GM23338 (cell line): ENCODE measurements at regions not wholly inside any gene's neighbourhood (a gene's known extent, or its start where the extent isn't known, plus 50 kb on each side); places are given as distances from the start of the nearest gene placed in this dataset.

ENCODE experiments used
- ATAC-seq: fragments of 200-7000 bp; cut with Tn5 transposase; 3 replicates; pipeline ENCODE4 v1.9.1; 2020
- DNase-seq: peaks from one replicate; pipeline ENCODE4 v3.0.0-alpha.2; 2015; ENCODE audit warnings: low spot score
- H2AFZ ChIP-seq: fragments of 200-600 bp; sonication (generic); 2 replicates; pipeline ENCODE4 v1.8.0; 2016; ENCODE audit warnings: antibody characterized with exemption, mild to moderate bottlenecking, moderate library complexity
- H3F3A ChIP-seq: fragments of 200-600 bp; sonication (generic); replicated peaks from 2 replicates; pipeline ENCODE4 v1.8.0; 2017; ENCODE audit warnings: antibody characterized with exemption, mixed run types, low read depth
- H3K27ac ChIP-seq: fragments of 200-600 bp; sonication (generic); 2 replicates; pipeline ENCODE4 v1.6.1; 2016; ENCODE audit warnings: low read depth
- H3K27me3 ChIP-seq: fragments of 200-600 bp; sonication (generic); 2 replicates; pipeline ENCODE4 v1.8.0; 2016; ENCODE audit warnings: mild to moderate bottlenecking, mixed run types, moderate library complexity; ENCODE audit not compliant: insufficient read depth
- H3K36me3 ChIP-seq: fragments of 200-600 bp; sonication (generic); 2 replicates; pipeline ENCODE4 v1.8.0; 2016; ENCODE audit warnings: mild to moderate bottlenecking; ENCODE audit not compliant: insufficient read depth
- H3K4me1 ChIP-seq: fragments of 200-600 bp; sonication (generic); 2 replicates; pipeline ENCODE4 v1.8.0; 2016; ENCODE audit warnings: mild to moderate bottlenecking, moderate library complexity; ENCODE audit not compliant: insufficient read depth
- H3K4me2 ChIP-seq: fragments of 200-600 bp; sonication (generic); 2 replicates; pipeline ENCODE4 v1.7.1; 2017; ENCODE audit warnings: mixed run types
- H3K4me3 ChIP-seq: fragments of 200-600 bp; sonication (generic); 2 replicates; pipeline ENCODE4 v1.6.1; 2016; ENCODE audit warnings: mixed run types
- H3K79me2 ChIP-seq: fragments of 200-600 bp; sonication (generic); replicated peaks from 2 replicates; pipeline ENCODE4 v1.8.0; 2017; ENCODE audit warnings: mild to moderate bottlenecking; ENCODE audit not compliant: insufficient read depth
- H3K9me2 ChIP-seq: fragments of 200-600 bp; sonication (generic); 2 replicates; pipeline ENCODE4 v1.8.0; 2017; ENCODE audit not compliant: insufficient read depth
- H4K20me1 ChIP-seq: fragments of 200-600 bp; sonication (generic); replicated peaks from 2 replicates; pipeline ENCODE4 v1.8.0; 2017; ENCODE audit warnings: mild to moderate bottlenecking; ENCODE audit not compliant: insufficient read depth
- H3K27ac Mint-ChIP-seq: 2 replicates; pipeline ENCODE4 v1.8.0; 2020; ENCODE audit warnings: inconsistent platforms, mild to moderate bottlenecking, moderate library complexity, mixed read lengths
- H3K27me3 Mint-ChIP-seq: 3 replicates; pipeline ENCODE4 v1.8.0; 2022; ENCODE audit warnings: low read depth, mild to moderate bottlenecking, moderate library complexity, mixed read lengths, inconsistent platforms; ENCODE audit not compliant: insufficient read depth, poor library complexity
- H3K36me3 Mint-ChIP-seq: 3 replicates; pipeline ENCODE4 v1.8.0; 2021; ENCODE audit warnings: low read depth, mild to moderate bottlenecking, inconsistent platforms, moderate library complexity, mixed read lengths
- H3K4me1 Mint-ChIP-seq: 3 replicates; pipeline ENCODE4 v1.8.0; 2020; ENCODE audit warnings: mild to moderate bottlenecking, inconsistent platforms, mixed read lengths
- H3K4me3 Mint-ChIP-seq: 3 replicates; pipeline ENCODE4 v1.8.0; 2021; ENCODE audit warnings: moderate library complexity, mild to moderate bottlenecking, inconsistent platforms, mixed read lengths
- H3K9me3 Mint-ChIP-seq: 3 replicates; pipeline ENCODE4 v1.8.0; 2020; ENCODE audit warnings: moderate library complexity, mild to moderate bottlenecking, inconsistent platforms, mixed read lengths
- CREB1 ChIP-seq: fragments of 250-450 bp; sonication (Bioruptor Pico); IDR thresholded peaks from 2 replicates; pipeline ENCODE4 v1.5.0; 2020; ENCODE audit warnings: low read depth, mild to moderate bottlenecking, moderate library complexity
- ETS1 ChIP-seq: IDR thresholded peaks from 2 replicates; pipeline ENCODE4 v1.6.1; 2016; ENCODE audit warnings: antibody characterized with exemption
- EZH2 ChIP-seq: fragments of 200-600 bp; sonication (generic); IDR thresholded peaks from one replicate; pipeline ENCODE4 v1.8.0; 2017; ENCODE audit warnings: antibody characterized with exemption, mild to moderate bottlenecking, low read depth; ENCODE audit not compliant: unreplicated experiment
- EZH2phosphoT487 ChIP-seq: fragments of 200-600 bp; sonication (generic); IDR thresholded peaks from one replicate; pipeline ENCODE4 v1.8.1; 2018; ENCODE audit warnings: antibody characterized with exemption; ENCODE audit not compliant: unreplicated experiment
- JUNB ChIP-seq: IDR thresholded peaks from one replicate; pipeline ENCODE4 v1.6.1; 2016; ENCODE audit warnings: antibody characterized with exemption; ENCODE audit not compliant: unreplicated experiment
- NANOG ChIP-seq: IDR thresholded peaks from 2 replicates; pipeline ENCODE4 v1.6.1; 2016; ENCODE audit warnings: antibody characterized with exemption, borderline replicate concordance
- POLR2AphosphoS5 ChIP-seq: IDR thresholded peaks from 2 replicates; pipeline ENCODE4 v1.6.1; 2016; ENCODE audit warnings: antibody characterized with exemption, low read depth
- ZNF114 ChIP-seq: fragments of 250-450 bp; sonication (Bioruptor Pico); IDR thresholded peaks from 2 replicates; pipeline ENCODE4 v1.5.0; 2020; ENCODE audit warnings: mild to moderate bottlenecking, moderate library complexity
- ZNF331 ChIP-seq: fragments of 250-450 bp; sonication (Bioruptor Pico); IDR thresholded peaks from 2 replicates; pipeline ENCODE4 v1.5.0; 2020; ENCODE audit warnings: low read depth, mild to moderate bottlenecking, moderate library complexity
- TF ChIP-seq, protein P1 (sequence below): IDR thresholded peaks from one replicate; pipeline ENCODE4 v1.6.1; 2018; ENCODE audit warnings: antibody characterized with exemption; ENCODE audit not compliant: unreplicated experiment
- TF ChIP-seq, protein P2 (sequence below), 2 experiments: fragments of 200-600 bp in 1 of 2; sonication (generic) in 1 of 2; conservative IDR thresholded peaks; 2 replicates each; pipeline versions ENCODE4 v1.5.1 to v1.6.1; 2016 to 2017; ENCODE audit warnings: antibody characterized with exemption in 2 of 2, low read depth in 2 of 2, mild to moderate bottlenecking in 2 of 2, moderate library complexity in 1 of 2

- no peak for TF ChIP-seq ETS1
- no peak for TF ChIP-seq EZH2
- TF ChIP-seq, protein P1, sequence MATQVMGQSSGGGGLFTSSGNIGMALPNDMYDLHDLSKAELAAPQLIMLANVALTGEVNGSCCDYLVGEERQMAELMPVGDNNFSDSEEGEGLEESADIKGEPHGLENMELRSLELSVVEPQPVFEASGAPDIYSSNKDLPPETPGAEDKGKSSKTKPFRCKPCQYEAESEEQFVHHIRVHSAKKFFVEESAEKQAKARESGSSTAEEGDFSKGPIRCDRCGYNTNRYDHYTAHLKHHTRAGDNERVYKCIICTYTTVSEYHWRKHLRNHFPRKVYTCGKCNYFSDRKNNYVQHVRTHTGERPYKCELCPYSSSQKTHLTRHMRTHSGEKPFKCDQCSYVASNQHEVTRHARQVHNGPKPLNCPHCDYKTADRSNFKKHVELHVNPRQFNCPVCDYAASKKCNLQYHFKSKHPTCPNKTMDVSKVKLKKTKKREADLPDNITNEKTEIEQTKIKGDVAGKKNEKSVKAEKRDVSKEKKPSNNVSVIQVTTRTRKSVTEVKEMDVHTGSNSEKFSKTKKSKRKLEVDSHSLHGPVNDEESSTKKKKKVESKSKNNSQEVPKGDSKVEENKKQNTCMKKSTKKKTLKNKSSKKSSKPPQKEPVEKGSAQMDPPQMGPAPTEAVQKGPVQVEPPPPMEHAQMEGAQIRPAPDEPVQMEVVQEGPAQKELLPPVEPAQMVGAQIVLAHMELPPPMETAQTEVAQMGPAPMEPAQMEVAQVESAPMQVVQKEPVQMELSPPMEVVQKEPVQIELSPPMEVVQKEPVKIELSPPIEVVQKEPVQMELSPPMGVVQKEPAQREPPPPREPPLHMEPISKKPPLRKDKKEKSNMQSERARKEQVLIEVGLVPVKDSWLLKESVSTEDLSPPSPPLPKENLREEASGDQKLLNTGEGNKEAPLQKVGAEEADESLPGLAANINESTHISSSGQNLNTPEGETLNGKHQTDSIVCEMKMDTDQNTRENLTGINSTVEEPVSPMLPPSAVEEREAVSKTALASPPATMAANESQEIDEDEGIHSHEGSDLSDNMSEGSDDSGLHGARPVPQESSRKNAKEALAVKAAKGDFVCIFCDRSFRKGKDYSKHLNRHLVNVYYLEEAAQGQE = no peak
- no peak for TF ChIP-seq EZH2phosphoT487
- TF ChIP-seq JUNB = no peak
- TF ChIP-seq CREB1 (CRISPR knock-in tag) = no peak
- TF ChIP-seq ZNF114 (CRISPR knock-in tag) = no peak
Observed at GRCh38 chr2:234587341-234588053, 90.6 kb upstream of the ARL4C start (continued).

GRCh38 chr2:234583331-234583730, 86.5 kb upstream of the ARL4C start:
- H3K9me3 Mint-ChIP-seq = no peaks in the 10 kb centered on the region
- Histone ChIP-seq H3K4me3 (no peak overlapping the region), H4K20me1 (no peaks in the 10 kb centered on the region), H3K27ac (no peak overlapping the region), H3K79me2 (no peaks in the 10 kb centered on the region), H2AFZ (no peak overlapping the region), H3F3A (no peaks in the 10 kb centered on the region), H3K9me2 (peaks cover 11% of the 10 kb centered on the region), H3K27me3 (no peaks in the 10 kb centered on the region), H3K4me1 (peaks cover 13% of the 10 kb centered on the region), H3K4me2 (no peak overlapping the region), H3K36me3 (no peaks in the 10 kb centered on the region)
- DNase-seq (no peak), ATAC-seq (no peak)
- peaks cover 36% of the 10 kb centered on the region for H3K4me1 Mint-ChIP-seq
- H3K36me3 Mint-ChIP-seq = no peaks in the 10 kb centered on the region
- H3K4me3 Mint-ChIP-seq = no peak overlapping the region
- peaks cover 7% of the 10 kb centered on the region for H3K27me3 Mint-ChIP-seq
- no peak overlapping the region for H3K27ac Mint-ChIP-seq
- no peak for TF ChIP-seq JUNB
- TF ChIP-seq NANOG = no peak
- no peak for TF ChIP-seq ZNF114 (CRISPR knock-in tag)
- no peak for TF ChIP-seq ZNF331 (CRISPR knock-in tag)
- TF ChIP-seq CREB1 (CRISPR knock-in tag) = no peak
- TF ChIP-seq, protein P2, sequence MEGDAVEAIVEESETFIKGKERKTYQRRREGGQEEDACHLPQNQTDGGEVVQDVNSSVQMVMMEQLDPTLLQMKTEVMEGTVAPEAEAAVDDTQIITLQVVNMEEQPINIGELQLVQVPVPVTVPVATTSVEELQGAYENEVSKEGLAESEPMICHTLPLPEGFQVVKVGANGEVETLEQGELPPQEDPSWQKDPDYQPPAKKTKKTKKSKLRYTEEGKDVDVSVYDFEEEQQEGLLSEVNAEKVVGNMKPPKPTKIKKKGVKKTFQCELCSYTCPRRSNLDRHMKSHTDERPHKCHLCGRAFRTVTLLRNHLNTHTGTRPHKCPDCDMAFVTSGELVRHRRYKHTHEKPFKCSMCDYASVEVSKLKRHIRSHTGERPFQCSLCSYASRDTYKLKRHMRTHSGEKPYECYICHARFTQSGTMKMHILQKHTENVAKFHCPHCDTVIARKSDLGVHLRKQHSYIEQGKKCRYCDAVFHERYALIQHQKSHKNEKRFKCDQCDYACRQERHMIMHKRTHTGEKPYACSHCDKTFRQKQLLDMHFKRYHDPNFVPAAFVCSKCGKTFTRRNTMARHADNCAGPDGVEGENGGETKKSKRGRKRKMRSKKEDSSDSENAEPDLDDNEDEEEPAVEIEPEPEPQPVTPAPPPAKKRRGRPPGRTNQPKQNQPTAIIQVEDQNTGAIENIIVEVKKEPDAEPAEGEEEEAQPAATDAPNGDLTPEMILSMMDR (conservative IDR thresholded peaks at IDR 0.05; ENCODE audit: low read depth in 2 of 2) = no peak
- no peak for TF ChIP-seq ETS1
- TF ChIP-seq POLR2AphosphoS5 = no peak
- no peak for TF ChIP-seq EZH2phosphoT487
